OCI-LY3 (cell line): ENCODE measurements at regions not wholly inside any gene's neighbourhood (a gene's known extent, or its start where the extent isn't known, plus 50 kb on each side); places are given as distances from the start of the nearest gene placed in this dataset.
A peak's percentile ranks its signal among the peaks of the same experiment; 100 is the strongest.

Source experiments
- H2AFZ ChIP-seq: fragments of 200-600, 300-600 bp; shearing (Covaris generic); 2 replicates; pipeline ENCODE4 v1.6.0; 2014; ENCODE audit warnings: antibody characterized with exemption, low read depth, low read length
- H3K27ac ChIP-seq: fragments of 200-600, 300-600 bp; sonication (generic); 2 replicates; pipeline ENCODE4 v1.5.1; 2014; ENCODE audit warnings: mild to moderate bottlenecking, low read length, moderate library complexity, mixed read lengths
- H3K27me3 ChIP-seq: fragments of 200-600, 300-600 bp; sonication (generic); 2 replicates; pipeline ENCODE4 v1.6.1; 2014; ENCODE audit warnings: low read depth, low read length, mixed read lengths
- H3K36me3 ChIP-seq: fragments of 200-600, 300-600 bp; sonication (generic); replicated peaks from 2 replicates; pipeline ENCODE3; 2014; ENCODE audit warnings: low read depth, low read length, mixed read lengths
- H3K4me1 ChIP-seq: fragments of 300-600, 200-600 bp; sonication (generic); 2 replicates; pipeline ENCODE4 v1.6.1; 2014; ENCODE audit warnings: low read length, mixed read lengths
- H3K4me2 ChIP-seq: fragments of 200-600, 300-600 bp; sonication (generic); 2 replicates; pipeline ENCODE4 v1.6.1; 2014; ENCODE audit warnings: low read length, mixed read lengths
- H3K4me3 ChIP-seq: fragments of 300-600, 200-600 bp; sonication (generic); 2 replicates; pipeline ENCODE4 v1.5.1; 2014; ENCODE audit warnings: antibody characterized with exemption, mild to moderate bottlenecking, low read length, moderate library complexity
- H3K79me2 ChIP-seq: fragments of 300-600, 200-600 bp; shearing (Covaris generic); 2 replicates; pipeline ENCODE4 v1.6.1; 2014; ENCODE audit warnings: mild to moderate bottlenecking, low read length, mixed read lengths
- H3K9ac ChIP-seq: fragments of 300-600, 200-600 bp; shearing (Covaris generic); 2 replicates; pipeline ENCODE4 v1.6.0; 2014; ENCODE audit warnings: mild to moderate bottlenecking, low read length, moderate library complexity
- H3K9me3 ChIP-seq: fragments of 200-600, 300-600 bp; shearing (Covaris generic); 2 replicates; pipeline ENCODE4 v1.6.1; 2014; ENCODE audit warnings: low read length, mixed read lengths; ENCODE audit not compliant: insufficient read depth
- H4K20me1 ChIP-seq: fragments of 200-600, 300-600 bp; sonication (generic); 2 replicates; pipeline ENCODE4 v1.6.1; 2016; ENCODE audit warnings: low read length, mixed read lengths; ENCODE audit not compliant: insufficient read depth
- CTCF ChIP-seq: fragments of 200-600, 300-600 bp; sonication (generic); IDR thresholded peaks from 2 replicates; pipeline ENCODE4 v1.5.1; 2014; ENCODE audit warnings: antibody characterized with exemption, low read length, low read depth
- EZH2phosphoT487 ChIP-seq: fragments of 200-600 bp; shearing (Covaris generic); IDR thresholded peaks from 2 replicates; pipeline ENCODE4 v1.6.1; 2018; ENCODE audit warnings: antibody characterized with exemption, mixed run types, low read depth

GRCh38 chr4:59091146-59092142, 1981.3 kb upstream of the IGFBP7 start:
- Histone ChIP-seq H3K9ac (no peak overlapping the region), H3K27me3 (no peaks in the 10 kb centered on the region), H3K9me3 (no peaks in the 10 kb centered on the region), H3K4me1 (no peaks in the 10 kb centered on the region), H3K4me2 (no peak overlapping the region), H2AFZ (no peak overlapping the region), H4K20me1 (no peaks in the 10 kb centered on the region), H3K79me2 (no peaks in the 10 kb centered on the region), H3K27ac (no peak overlapping the region), H3K4me3 (no peak overlapping the region), H3K36me3 (no peaks in the 10 kb centered on the region)
- TF ChIP-seq CTCF, result no peak
- no peak for TF ChIP-seq EZH2phosphoT487

GRCh38 chr4:59094505-59094904, 1984.3 kb upstream of the IGFBP7 start:
- no peaks in the 10 kb centered on the region for H3K36me3 ChIP-seq
- no peak overlapping the region for H3K9ac ChIP-seq
- TF ChIP-seq EZH2phosphoT487 (no peak), CTCF (peak; percentile 29)
- no peaks in the 10 kb centered on the region for H4K20me1 ChIP-seq
- H3K4me1 ChIP-seq, result no peaks in the 10 kb centered on the region; the same call in 1 of the 2 replicates
- no peaks in the 10 kb centered on the region for H3K79me2 ChIP-seq
- no peak overlapping the region for H3K27ac ChIP-seq
- H3K9me3 ChIP-seq, result no peaks in the 10 kb centered on the region
- H3K4me3 ChIP-seq, result no peak overlapping the region
- no peak overlapping the region for H3K4me2 ChIP-seq
- no peak overlapping the region for H2AFZ ChIP-seq
- H3K27me3 ChIP-seq, result no peaks in the 10 kb centered on the region

- H3K27ac ChIP-seq, result no peak overlapping the region
- H2AFZ ChIP-seq, result no peak overlapping the region
Observed at GRCh38 chr4:59102311-59102710, 1992.1 kb upstream of the IGFBP7 start.

More at GRCh38 chr4:59102311-59102710, 1992.1 kb upstream of the IGFBP7 start:
- H3K4me3 ChIP-seq, result no peak overlapping the region
- H4K20me1 ChIP-seq, result no peaks in the 10 kb centered on the region
- no peaks in the 10 kb centered on the region for H3K36me3 ChIP-seq
- H3K9me3 ChIP-seq, result no peaks in the 10 kb centered on the region
- H3K79me2 ChIP-seq, result no peaks in the 10 kb centered on the region
- peaks cover 6% of the 10 kb centered on the region; the same call in 1 of the 2 replicates for H3K4me1 ChIP-seq
- no peak overlapping the region for H3K9ac ChIP-seq
- H3K27me3 ChIP-seq, result no peaks in the 10 kb centered on the region
- H3K4me2 ChIP-seq, result peak overlapping the region; percentile 10
- TF ChIP-seq EZH2phosphoT487 (no peak), CTCF (no peak)
